Activated CD4-positive, alpha-beta T cell treated with anti-CD3 and anti-CD28 coated beads for 36 hours (primary cell): ENCODE measurements at regions not wholly inside any gene's neighbourhood (a gene's known extent, or its start where the extent isn't known, plus 50 kb on each side); places are given as distances from the start of the nearest gene placed in this dataset.
A peak's percentile ranks its signal among the peaks of the same experiment; 100 is the strongest.
"Not testable (repeated sequence)": the region's sequence is repeated elsewhere in the genome, so short reads cannot be mapped to it uniquely, and the experiment has no call there.

Experiments used
- ATAC-seq: fragments of 200-7000 bp; cut with Tn5 transposase; one replicate; pipeline ENCODE4 v1.10.0; 2021; ENCODE audit warnings: mild to moderate bottlenecking, moderate library complexity
- CTCF ChIA-PET: fragments of 350-600 bp; sonication (Branson Sonifier 250); formaldehyde crosslinking; loops from one replicate; lab custom pipeline; 2021; ENCODE audit warnings: antibody characterized with exemption; lab: Charles Lee
- POLR2A ChIA-PET: fragments of 350-600 bp; sonication (Branson Sonifier 250); formaldehyde crosslinking; loops from one replicate; lab custom pipeline; 2021; ENCODE audit warnings: antibody characterized with exemption, inconsistent platforms; lab: Charles Lee
- DNase-seq: peaks from one replicate; pipeline ENCODE4 v3.0.0-alpha.2; 2020
- H3K27ac Mint-ChIP-seq: one replicate; pipeline ENCODE4 v1.8.0; 2021; ENCODE audit warnings: mixed read lengths
- H3K27me3 Mint-ChIP-seq: one replicate; pipeline ENCODE4 v1.8.0; 2021; ENCODE audit warnings: mixed read lengths
- H3K36me3 Mint-ChIP-seq: one replicate; pipeline ENCODE4 v1.8.0; 2021; ENCODE audit warnings: low read depth, mixed read lengths
- H3K4me1 Mint-ChIP-seq: one replicate; pipeline ENCODE4 v1.8.0; 2021; ENCODE audit warnings: mixed read lengths
- H3K4me3 Mint-ChIP-seq: one replicate; pipeline ENCODE4 v1.8.0; 2021; ENCODE audit warnings: mild to moderate bottlenecking, moderate library complexity, mixed read lengths
- H3K9me3 Mint-ChIP-seq: one replicate; pipeline ENCODE4 v1.8.0; 2021; ENCODE audit warnings: low read depth, mixed read lengths
- intact Hi-C, 2 experiments: fragments of 100-400 bp; cut with DNase I in 1 of 2; cut with micrococcal nuclease in 1 of 2; formaldehyde crosslinking; loops; one replicate each; pipeline versions ENCODE4 v1.14.2 to v1.15.1; 2022 to 2024; cut with DNase I, micrococcal nuclease

- H3K27ac Mint-ChIP-seq: no peak overlapping the region
- ChIA-PET CTCF (interaction anchor here (0.7 to 1.3 kb wide), 2 partner anchors 17 to 611 kb away, joined by 3 read pairs; no protein-coding TSS in a partner anchor), POLR2A (no interaction called here)
- H3K4me3 Mint-ChIP-seq: no peak overlapping the region
- no peaks in the 10 kb centered on the region for H3K9me3 Mint-ChIP-seq
- intact Hi-C loops: loop anchor here (5.0 to 10.0 kb wide), 4 partner anchors 41 to 589 kb away; no protein-coding TSS in a partner anchor
- no peaks in the 10 kb centered on the region for H3K36me3 Mint-ChIP-seq
- H3K27me3 Mint-ChIP-seq: no peaks in the 10 kb centered on the region
- ATAC-seq: peak; percentile 17
- DNase-seq: peak; percentile 17
- H3K4me1 Mint-ChIP-seq: peaks cover 43% of the 10 kb centered on the region
Measured at GRCh38 chr13:23963184-23963931, 66.1 kb upstream of the C1QTNF9B start.

GRCh38 chr13:23963947-23964346 lies 66.6 kb upstream of the C1QTNF9B start:
- peak; percentile 33 for ATAC-seq
- Mint-ChIP-seq H3K4me3 (no peak overlapping the region), H3K27ac (no peak overlapping the region), H3K27me3 (no peaks in the 10 kb centered on the region), H3K36me3 (no peaks in the 10 kb centered on the region), H3K9me3 (no peaks in the 10 kb centered on the region), H3K4me1 (peaks cover 43% of the 10 kb centered on the region)
- ChIA-PET CTCF (interaction anchor here (0.7 to 1.3 kb wide), 2 partner anchors 16 to 610 kb away, joined by 3 read pairs; no protein-coding TSS in a partner anchor), POLR2A (no interaction called here)
- no peak for DNase-seq
- intact Hi-C loops: loop anchor here (5.0 to 10.0 kb wide), 4 partner anchors 42 to 589 kb away; no protein-coding TSS in a partner anchor

GRCh38 chr13:23965346-23965745 lies 68.0 kb upstream of the C1QTNF9B start:
- Mint-ChIP-seq H3K27me3 (no peaks in the 10 kb centered on the region), H3K9me3 (no peaks in the 10 kb centered on the region), H3K4me1 (peaks cover 39% of the 10 kb centered on the region), H3K4me3 (no peak overlapping the region), H3K36me3 (no peaks in the 10 kb centered on the region), H3K27ac (peak overlapping the region; percentile 23)
- ATAC-seq (no peak), DNase-seq (no peak)
- CTCF ChIA-PET: no interaction called here
- intact Hi-C loops: loop anchor here in 1 of 2 experiments (5.0 to 10.0 kb wide), 6 partner anchors 59 to 591 kb away; partner anchors contain the start of gene PARP4
- POLR2A ChIA-PET: no interaction called here

- peak overlapping the region; percentile 63 for H3K4me3 Mint-ChIP-seq
- H3K27me3 Mint-ChIP-seq: no peaks in the 10 kb centered on the region
- peaks cover 37% of the 10 kb centered on the region for H3K4me1 Mint-ChIP-seq
- peak overlapping the region; percentile 79 for H3K27ac Mint-ChIP-seq
- H3K9me3 Mint-ChIP-seq: no peaks in the 10 kb centered on the region
- ATAC-seq: no peak
- DNase-seq: no peak
- no peaks in the 10 kb centered on the region for H3K36me3 Mint-ChIP-seq
- POLR2A ChIA-PET: interaction anchor here (0.6 kb wide), 1 partner anchor 135 kb away, joined by 3 read pairs; no protein-coding TSS in a partner anchor
- intact Hi-C loops: loop anchor here in 1 of 2 experiments (2.0 to 10.0 kb wide), 11 partner anchors 45 to 591 kb away; partner anchors contain the start of genes MIPEP and PARP4
- CTCF ChIA-PET: interaction anchor here (0.9 kb wide), 1 partner anchor 9 kb away, joined by 4 read pairs; no protein-coding TSS in a partner anchor
Measured at GRCh38 chr13:23966221-23966690, 69.0 kb upstream of the C1QTNF9B start.

GRCh38 chr13:23966691-23967615 lies 69.7 kb upstream of the C1QTNF9B start:
- H3K4me3 Mint-ChIP-seq: peak overlapping the region; percentile 63
- intact Hi-C loops: loop anchor here in 1 of 2 experiments (1.0 to 10.0 kb wide), 12 partner anchors 13 to 592 kb away; partner anchors contain the start of genes MIPEP and PARP4
- no peaks in the 10 kb centered on the region for H3K27me3 Mint-ChIP-seq
- H3K4me1 Mint-ChIP-seq: peaks cover 37% of the 10 kb centered on the region
- ATAC-seq (peak; percentile 79), DNase-seq (peak; percentile 6)
- no peaks in the 10 kb centered on the region for H3K9me3 Mint-ChIP-seq
- POLR2A ChIA-PET: interaction anchor here (0.6 kb wide), 1 partner anchor 136 kb away, joined by 3 read pairs; no protein-coding TSS in a partner anchor
- CTCF ChIA-PET: interaction anchor here (0.9 kb wide), 1 partner anchor 10 kb away, joined by 4 read pairs; no protein-coding TSS in a partner anchor
- H3K36me3 Mint-ChIP-seq: no peaks in the 10 kb centered on the region
- peak overlapping the region; percentile 79 for H3K27ac Mint-ChIP-seq

- DNase-seq, H3K27me3 Mint-ChIP-seq, H3K36me3 Mint-ChIP-seq, POLR2A ChIA-PET, H3K9me3 Mint-ChIP-seq, ATAC-seq: not testable (repeated sequence)
- CTCF ChIA-PET: interaction anchor here (0.7 kb wide), 1 partner anchor 8 kb away, joined by 4 read pairs; no protein-coding TSS in a partner anchor
- H3K4me3 Mint-ChIP-seq: peak overlapping the region; percentile 2
- peaks cover 37% of the 10 kb centered on the region for H3K4me1 Mint-ChIP-seq
- H3K27ac Mint-ChIP-seq: peak overlapping the region; percentile 85
- intact Hi-C loops: loop anchor here in 1 of 2 experiments (1.0 to 10.0 kb wide), 12 partner anchors 13 to 593 kb away; partner anchors contain the start of genes MIPEP and PARP4
Measured at GRCh38 chr13:23967792-23968191, 70.5 kb upstream of the C1QTNF9B start.

GRCh38 chr13:23969647-23970046 lies 72.3 kb upstream of the C1QTNF9B start:
- Mint-ChIP-seq H3K27ac (no peak overlapping the region), H3K36me3 (no peaks in the 10 kb centered on the region), H3K4me3 (no peak overlapping the region), H3K27me3 (no peaks in the 10 kb centered on the region), H3K4me1 (peaks cover 22% of the 10 kb centered on the region), H3K9me3 (no peaks in the 10 kb centered on the region)
- intact Hi-C loops: loop anchor here in 1 of 2 experiments (5.0 to 10.0 kb wide), 6 partner anchors 55 to 595 kb away; partner anchors contain the start of gene PARP4
- DNase-seq (no peak), ATAC-seq (no peak)
- POLR2A ChIA-PET: no interaction called here
- CTCF ChIA-PET: interaction anchor here (0.6 to 1.2 kb wide), 2 partner anchors 11 to 35 kb away, joined by 3 read pairs; no protein-coding TSS in a partner anchor

GRCh38 chr13:23979361-23980159 lies 82.3 kb upstream of the C1QTNF9B start:
- intact Hi-C loops: loop anchor here (1.0 to 5.0 kb wide), 5 partner anchors 12 to 397 kb away; partner anchors contain the start of gene MIPEP (in 1 of the 2)
- H3K36me3 Mint-ChIP-seq: no peaks in the 10 kb centered on the region
- CTCF ChIA-PET: interaction anchor here (1.2 kb wide), 1 partner anchor 16 kb away, joined by 3 read pairs; no protein-coding TSS in a partner anchor
- H3K27me3 Mint-ChIP-seq: peaks cover 15% of the 10 kb centered on the region
- POLR2A ChIA-PET: no interaction called here
- DNase-seq (peak; percentile 41), ATAC-seq (peak; percentile 62)
- H3K4me3 Mint-ChIP-seq: peak overlapping the region; percentile 65
- no peaks in the 10 kb centered on the region for H3K9me3 Mint-ChIP-seq
- no peak overlapping the region for H3K27ac Mint-ChIP-seq
- H3K4me1 Mint-ChIP-seq: peaks cover 10% of the 10 kb centered on the region

- ChIA-PET POLR2A (no interaction called here), CTCF (interaction anchor here (1.2 to 1.3 kb wide), 2 partner anchors 17 to 59 kb away, joined by 3 to 4 read pairs; no protein-coding TSS in a partner anchor)
- no peak overlapping the region for H3K27ac Mint-ChIP-seq
Measured at GRCh38 chr13:23980160-23980551, 82.9 kb upstream of the C1QTNF9B start.

More at GRCh38 chr13:23980160-23980551, 82.9 kb upstream of the C1QTNF9B start:
- Mint-ChIP-seq H3K9me3 (no peaks in the 10 kb centered on the region), H3K36me3 (no peaks in the 10 kb centered on the region), H3K27me3 (peaks cover 16% of the 10 kb centered on the region), H3K4me3 (peak overlapping the region; percentile 65), H3K4me1 (peaks cover 10% of the 10 kb centered on the region)
- DNase-seq: peak; percentile 91
- peak; percentile 87 for ATAC-seq
- intact Hi-C loops: loop anchor here in 1 of 2 experiments (1.0 to 5.0 kb wide), 4 partner anchors 13 to 398 kb away; partner anchors contain the start of gene MIPEP
